OCI-LY3 (cell line): ENCODE measurements at regions not wholly inside any gene's neighbourhood (a gene's known extent, or its start where the extent isn't known, plus 50 kb on each side); places are given as distances from the start of the nearest gene placed in this dataset.

Source experiments
- H2AFZ ChIP-seq: fragments of 200-600, 300-600 bp; shearing (Covaris generic); 2 replicates; pipeline ENCODE4 v1.6.0; 2014; ENCODE audit warnings: antibody characterized with exemption, low read depth, low read length
- H3K27ac ChIP-seq: fragments of 200-600, 300-600 bp; sonication (generic); 2 replicates; pipeline ENCODE4 v1.5.1; 2014; ENCODE audit warnings: mild to moderate bottlenecking, low read length, moderate library complexity, mixed read lengths
- H3K27me3 ChIP-seq: fragments of 200-600, 300-600 bp; sonication (generic); 2 replicates; pipeline ENCODE4 v1.6.1; 2014; ENCODE audit warnings: low read depth, low read length, mixed read lengths
- H3K36me3 ChIP-seq: fragments of 200-600, 300-600 bp; sonication (generic); replicated peaks from 2 replicates; pipeline ENCODE3; 2014; ENCODE audit warnings: low read depth, low read length, mixed read lengths
- H3K4me1 ChIP-seq: fragments of 300-600, 200-600 bp; sonication (generic); 2 replicates; pipeline ENCODE4 v1.6.1; 2014; ENCODE audit warnings: low read length, mixed read lengths
- H3K4me2 ChIP-seq: fragments of 200-600, 300-600 bp; sonication (generic); 2 replicates; pipeline ENCODE4 v1.6.1; 2014; ENCODE audit warnings: low read length, mixed read lengths
- H3K4me3 ChIP-seq: fragments of 300-600, 200-600 bp; sonication (generic); 2 replicates; pipeline ENCODE4 v1.5.1; 2014; ENCODE audit warnings: antibody characterized with exemption, mild to moderate bottlenecking, low read length, moderate library complexity
- H3K79me2 ChIP-seq: fragments of 300-600, 200-600 bp; shearing (Covaris generic); 2 replicates; pipeline ENCODE4 v1.6.1; 2014; ENCODE audit warnings: mild to moderate bottlenecking, low read length, mixed read lengths
- H3K9ac ChIP-seq: fragments of 300-600, 200-600 bp; shearing (Covaris generic); 2 replicates; pipeline ENCODE4 v1.6.0; 2014; ENCODE audit warnings: mild to moderate bottlenecking, low read length, moderate library complexity
- H3K9me3 ChIP-seq: fragments of 200-600, 300-600 bp; shearing (Covaris generic); 2 replicates; pipeline ENCODE4 v1.6.1; 2014; ENCODE audit warnings: low read length, mixed read lengths; ENCODE audit not compliant: insufficient read depth
- H4K20me1 ChIP-seq: fragments of 200-600, 300-600 bp; sonication (generic); 2 replicates; pipeline ENCODE4 v1.6.1; 2016; ENCODE audit warnings: low read length, mixed read lengths; ENCODE audit not compliant: insufficient read depth
- CTCF ChIP-seq: fragments of 200-600, 300-600 bp; sonication (generic); IDR thresholded peaks from 2 replicates; pipeline ENCODE4 v1.5.1; 2014; ENCODE audit warnings: antibody characterized with exemption, low read length, low read depth
- EZH2phosphoT487 ChIP-seq: fragments of 200-600 bp; shearing (Covaris generic); IDR thresholded peaks from 2 replicates; pipeline ENCODE4 v1.6.1; 2018; ENCODE audit warnings: antibody characterized with exemption, mixed run types, low read depth

- Histone ChIP-seq H3K27ac (no peak overlapping the region), H2AFZ (no peak overlapping the region), H3K36me3 (peaks cover 4% of the 10 kb centered on the region), H3K4me2 (no peak overlapping the region), H4K20me1 (no peaks in the 10 kb centered on the region), H3K27me3 (no peaks in the 10 kb centered on the region), H3K9ac (no peak overlapping the region), H3K4me3 (no peak overlapping the region), H3K79me2 (no peaks in the 10 kb centered on the region), H3K9me3 (peaks cover 7% of the 10 kb centered on the region; the same call in 1 of the 2 replicates), H3K4me1 (no peaks in the 10 kb centered on the region)
- TF ChIP-seq CTCF (no peak), EZH2phosphoT487 (no peak)
Measured at GRCh38 chr2:209238765-209239584, 184.9 kb upstream of the MAP2 start.

- H3K4me2 ChIP-seq = no peak overlapping the region
- peaks cover 7% of the 10 kb centered on the region; the same call in 1 of the 2 replicates for H3K9me3 ChIP-seq
- TF ChIP-seq CTCF = no peak
- TF ChIP-seq EZH2phosphoT487 = no peak
- H3K4me1 ChIP-seq = no peaks in the 10 kb centered on the region
- H4K20me1 ChIP-seq = no peaks in the 10 kb centered on the region
- H3K9ac ChIP-seq = no peak overlapping the region
- H2AFZ ChIP-seq = no peak overlapping the region
- H3K27me3 ChIP-seq = no peaks in the 10 kb centered on the region
- H3K27ac ChIP-seq = no peak overlapping the region
- peaks cover 4% of the 10 kb centered on the region for H3K36me3 ChIP-seq
- H3K79me2 ChIP-seq = no peaks in the 10 kb centered on the region
- no peak overlapping the region for H3K4me3 ChIP-seq
Measured at GRCh38 chr2:209239585-209239938, 184.3 kb upstream of the MAP2 start.

- Histone ChIP-seq H3K4me3 (no peak overlapping the region), H3K4me1 (no peaks in the 10 kb centered on the region)
- TF ChIP-seq EZH2phosphoT487 (no peak), CTCF (no peak)
Measured at GRCh38 chr2:209240204-209240603, 183.6 kb upstream of the MAP2 start.

GRCh38 chr2:209253544-209253943, 170.3 kb upstream of the MAP2 start:
- Histone ChIP-seq H3K9ac (no peak overlapping the region), H3K9me3 (no peaks in the 10 kb centered on the region), H3K79me2 (no peaks in the 10 kb centered on the region), H3K4me3 (no peak overlapping the region), H3K27me3 (no peaks in the 10 kb centered on the region), H3K4me2 (no peak overlapping the region), H4K20me1 (no peaks in the 10 kb centered on the region), H3K4me1 (no peaks in the 10 kb centered on the region), H3K27ac (no peak overlapping the region), H2AFZ (no peak overlapping the region), H3K36me3 (no peaks in the 10 kb centered on the region)
- no peak for TF ChIP-seq CTCF
- TF ChIP-seq EZH2phosphoT487 = no peak

More at GRCh38 chr2:209240204-209240603, 183.6 kb upstream of the MAP2 start:
- no peak overlapping the region for H2AFZ ChIP-seq
- H3K36me3 ChIP-seq = peaks cover 4% of the 10 kb centered on the region
- no peaks in the 10 kb centered on the region for H3K79me2 ChIP-seq
- H3K9me3 ChIP-seq = peaks cover 7% of the 10 kb centered on the region; the same call in 1 of the 2 replicates
- no peak overlapping the region for H3K27ac ChIP-seq
- no peak overlapping the region for H3K4me2 ChIP-seq
- H4K20me1 ChIP-seq = no peaks in the 10 kb centered on the region
- H3K9ac ChIP-seq = no peak overlapping the region
- H3K27me3 ChIP-seq = no peaks in the 10 kb centered on the region
